SU-DHL-6 (cell line): ENCODE measurements at regions not wholly inside any gene's neighbourhood (a gene's known extent, or its start where the extent isn't known, plus 50 kb on each side); places are given as distances from the start of the nearest gene placed in this dataset.

ENCODE experiments used
- H2AFZ ChIP-seq: fragments of 200-600 bp; sonication (generic); 2 replicates; pipeline ENCODE4 v1.6.1; 2014; ENCODE audit warnings: low read depth, mild to moderate bottlenecking, moderate library complexity, mixed read lengths, antibody characterized with exemption, low read length; ENCODE audit not compliant: severe bottlenecking
- H3F3A ChIP-seq: fragments of 200-600 bp; shearing (Covaris generic); 2 replicates; pipeline ENCODE4 v1.6.0; 2016; ENCODE audit warnings: antibody characterized with exemption, mild to moderate bottlenecking; ENCODE audit not compliant: insufficient read depth
- H3K27ac ChIP-seq: fragments of 200-600 bp; sonication (generic); 2 replicates; pipeline ENCODE4 v1.5.1; 2016; ENCODE audit warnings: low read depth, mild to moderate bottlenecking, low read length, moderate library complexity, mixed read lengths
- H3K27me3 ChIP-seq: fragments of 200-600 bp; sonication (generic), shearing (Covaris generic); 2 replicates; pipeline ENCODE4 v1.6.0; 2014; ENCODE audit warnings: mild to moderate bottlenecking, low read length
- H3K36me3 ChIP-seq: fragments of 200-600 bp; sonication (generic); 2 replicates; pipeline ENCODE4 v1.6.1; 2014; ENCODE audit warnings: mild to moderate bottlenecking, low read length, mixed read lengths
- H3K4me2 ChIP-seq: fragments of 300-600, 200-600 bp; shearing (Covaris generic), sonication (generic); 2 replicates; pipeline ENCODE4 v1.6.0; 2014; ENCODE audit warnings: low read length, low read depth, mild to moderate bottlenecking; ENCODE audit not compliant: poor library complexity, severe bottlenecking
- H3K4me3 ChIP-seq: fragments of 200-600 bp; sonication (generic); 2 replicates; pipeline ENCODE4 v1.5.1; 2014; ENCODE audit warnings: antibody characterized with exemption, low read length, mild to moderate bottlenecking, mixed read lengths; ENCODE audit not compliant: insufficient read depth, poor library complexity, severe bottlenecking
- H3K79me2 ChIP-seq: fragments of 200-600 bp; sonication (generic); 2 replicates; pipeline ENCODE4 v1.6.1; 2014; ENCODE audit warnings: mild to moderate bottlenecking, low read length, moderate library complexity; ENCODE audit not compliant: insufficient read depth
- H3K9ac ChIP-seq: fragments of 200-600 bp; sonication (generic); 2 replicates; pipeline ENCODE4 v1.7.0; 2014; ENCODE audit warnings: mild to moderate bottlenecking, low read length
- H3K9me2 ChIP-seq: fragments of 200-600 bp; sonication (generic); replicated peaks from 2 replicates; pipeline ENCODE4 v1.6.1; 2014; ENCODE audit warnings: low read length; ENCODE audit not compliant: insufficient read depth
- H3K9me3 ChIP-seq: fragments of 200-600 bp; sonication (generic); 2 replicates; pipeline ENCODE4 v1.6.1; 2014; ENCODE audit warnings: low read length, mixed read lengths; ENCODE audit not compliant: insufficient read depth
- H4K20me1 ChIP-seq: fragments of 200-600 bp; sonication (generic); 2 replicates; pipeline ENCODE4 v1.6.1; 2014; ENCODE audit warnings: low read depth, mild to moderate bottlenecking, antibody characterized with exemption, low read length, moderate library complexity, mixed read lengths
- CTCF ChIP-seq: fragments of 200-600 bp; sonication (generic); IDR thresholded peaks from one replicate; pipeline ENCODE4 v1.5.1; 2017; ENCODE audit warnings: antibody characterized with exemption, mild to moderate bottlenecking, low read length, moderate library complexity; ENCODE audit not compliant: insufficient read depth, poor library complexity, severe bottlenecking
- EZH2phosphoT487 ChIP-seq: fragments of 200-600 bp; sonication (generic), shearing (Covaris generic); conservative IDR thresholded peaks from 2 replicates; pipeline ENCODE4 v1.6.1; 2018; ENCODE audit warnings: mild to moderate bottlenecking, antibody characterized with exemption, low read length, moderate library complexity, mixed read lengths

GRCh38 chr9:108367188-108367587 is 488.6 kb downstream of the ACTL7B start:
- no peaks in the 10 kb centered on the region for H3K36me3 ChIP-seq
- H3K27me3 ChIP-seq = no peaks in the 10 kb centered on the region
- TF ChIP-seq CTCF = no peak
- no peak for TF ChIP-seq EZH2phosphoT487
- H3K9me2 ChIP-seq = no peaks in the 10 kb centered on the region
- H4K20me1 ChIP-seq = no peaks in the 10 kb centered on the region
- no peaks in the 10 kb centered on the region for H3K9me3 ChIP-seq
- H3K9ac ChIP-seq = no peak overlapping the region
- no peak overlapping the region for H3K4me2 ChIP-seq
- H3K79me2 ChIP-seq = no peaks in the 10 kb centered on the region
- no peaks in the 10 kb centered on the region for H3F3A ChIP-seq
- no peak overlapping the region for H3K4me3 ChIP-seq
- H3K27ac ChIP-seq = no peak overlapping the region
- H2AFZ ChIP-seq = no peak overlapping the region

GRCh38 chr9:108363311-108363710 is 492.5 kb downstream of the ACTL7B start:
- H3K36me3 ChIP-seq = no peaks in the 10 kb centered on the region
- H2AFZ ChIP-seq = no peak overlapping the region
- H3F3A ChIP-seq = no peaks in the 10 kb centered on the region
- no peak overlapping the region for H3K27ac ChIP-seq
- H3K79me2 ChIP-seq = no peaks in the 10 kb centered on the region
- no peaks in the 10 kb centered on the region for H3K9me3 ChIP-seq
- no peak overlapping the region for H3K9ac ChIP-seq
- no peak overlapping the region for H3K4me2 ChIP-seq
- no peak overlapping the region for H3K4me3 ChIP-seq
- H3K27me3 ChIP-seq = no peaks in the 10 kb centered on the region
- TF ChIP-seq EZH2phosphoT487 = no peak
- TF ChIP-seq CTCF = no peak
- H3K9me2 ChIP-seq = no peaks in the 10 kb centered on the region
- no peaks in the 10 kb centered on the region for H4K20me1 ChIP-seq

GRCh38 chr9:108360304-108360703 is 495.5 kb downstream of the ACTL7B start:
- no peak overlapping the region for H3K27ac ChIP-seq
- TF ChIP-seq EZH2phosphoT487 = no peak
- TF ChIP-seq CTCF = no peak
- H3K9me3 ChIP-seq = no peaks in the 10 kb centered on the region
- no peaks in the 10 kb centered on the region for H3K79me2 ChIP-seq
- H3K36me3 ChIP-seq = no peaks in the 10 kb centered on the region
- no peak overlapping the region for H3K9ac ChIP-seq
- no peak overlapping the region for H3K4me2 ChIP-seq
- H2AFZ ChIP-seq = no peak overlapping the region
- H3K27me3 ChIP-seq = no peaks in the 10 kb centered on the region
- no peak overlapping the region for H3K4me3 ChIP-seq
- no peaks in the 10 kb centered on the region for H4K20me1 ChIP-seq
- H3F3A ChIP-seq = no peaks in the 10 kb centered on the region
- H3K9me2 ChIP-seq = no peaks in the 10 kb centered on the region
